ENCODE measurements at regions not wholly inside any gene's neighbourhood (a gene's known extent, or its start where the extent isn't known, plus 50 kb on each side); places are given as distances from the start of the nearest gene placed in this dataset.

- TF ChIP-seq, protein P1, sequence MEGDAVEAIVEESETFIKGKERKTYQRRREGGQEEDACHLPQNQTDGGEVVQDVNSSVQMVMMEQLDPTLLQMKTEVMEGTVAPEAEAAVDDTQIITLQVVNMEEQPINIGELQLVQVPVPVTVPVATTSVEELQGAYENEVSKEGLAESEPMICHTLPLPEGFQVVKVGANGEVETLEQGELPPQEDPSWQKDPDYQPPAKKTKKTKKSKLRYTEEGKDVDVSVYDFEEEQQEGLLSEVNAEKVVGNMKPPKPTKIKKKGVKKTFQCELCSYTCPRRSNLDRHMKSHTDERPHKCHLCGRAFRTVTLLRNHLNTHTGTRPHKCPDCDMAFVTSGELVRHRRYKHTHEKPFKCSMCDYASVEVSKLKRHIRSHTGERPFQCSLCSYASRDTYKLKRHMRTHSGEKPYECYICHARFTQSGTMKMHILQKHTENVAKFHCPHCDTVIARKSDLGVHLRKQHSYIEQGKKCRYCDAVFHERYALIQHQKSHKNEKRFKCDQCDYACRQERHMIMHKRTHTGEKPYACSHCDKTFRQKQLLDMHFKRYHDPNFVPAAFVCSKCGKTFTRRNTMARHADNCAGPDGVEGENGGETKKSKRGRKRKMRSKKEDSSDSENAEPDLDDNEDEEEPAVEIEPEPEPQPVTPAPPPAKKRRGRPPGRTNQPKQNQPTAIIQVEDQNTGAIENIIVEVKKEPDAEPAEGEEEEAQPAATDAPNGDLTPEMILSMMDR (IDR thresholded peaks at IDR 0.05; ENCODE audit: insufficient read depth in 1 of 2, low read depth in 1 of 2, low read length in 1 of 2, severe bottlenecking in 1 of 2, unreplicated experiment in 1 of 2): no peak
- H3K9me3 ChIP-seq: no peaks in the 10 kb centered on the region
- BruUV-seq (replicated peaks): no TSS peak
- H3K27me3 Mint-ChIP-seq (ENCODE audit: insufficient read depth, unreplicated experiment): no peaks in the 10 kb centered on the region
- no peak overlapping the region for H3K4me3 ChIP-seq (ENCODE audit: low read depth, low read length)
- no peaks in the 10 kb centered on the region for H3K27me3 ChIP-seq (replicated peaks; ENCODE audit: control insufficient read depth, insufficient read depth, low read length)
- POLR2A ChIA-PET: no interaction called here
- H3K36me3 Mint-ChIP-seq (ENCODE audit: insufficient read depth, unreplicated experiment): no peaks in the 10 kb centered on the region
- H3K36me3 ChIP-seq (ENCODE audit: control insufficient read depth, insufficient read depth, low read length): no peaks in the 10 kb centered on the region
- peaks cover 7% of the 10 kb centered on the region for H3K4me1 Mint-ChIP-seq (ENCODE audit: low read depth, unreplicated experiment)
- H3K27ac Mint-ChIP-seq (ENCODE audit: unreplicated experiment): no peak overlapping the region
- no peak overlapping the region for H3K4me3 Mint-ChIP-seq (ENCODE audit: unreplicated experiment)
- H3K9me3 Mint-ChIP-seq (ENCODE audit: unreplicated experiment): no peaks in the 10 kb centered on the region
- DNase-seq: peak in 1 of 2 experiments; percentile 42
- intact Hi-C loops (cut with micrococcal nuclease; ENCODE audit: unreplicated experiment): no loop called here
- peaks cover 8% of the 10 kb centered on the region for H3K4me1 ChIP-seq
- CTCF ChIA-PET: no interaction called here
Measured at GRCh38 chr6:106820412-106820852, 154.1 kb downstream of the CD24 start.

DNA sequence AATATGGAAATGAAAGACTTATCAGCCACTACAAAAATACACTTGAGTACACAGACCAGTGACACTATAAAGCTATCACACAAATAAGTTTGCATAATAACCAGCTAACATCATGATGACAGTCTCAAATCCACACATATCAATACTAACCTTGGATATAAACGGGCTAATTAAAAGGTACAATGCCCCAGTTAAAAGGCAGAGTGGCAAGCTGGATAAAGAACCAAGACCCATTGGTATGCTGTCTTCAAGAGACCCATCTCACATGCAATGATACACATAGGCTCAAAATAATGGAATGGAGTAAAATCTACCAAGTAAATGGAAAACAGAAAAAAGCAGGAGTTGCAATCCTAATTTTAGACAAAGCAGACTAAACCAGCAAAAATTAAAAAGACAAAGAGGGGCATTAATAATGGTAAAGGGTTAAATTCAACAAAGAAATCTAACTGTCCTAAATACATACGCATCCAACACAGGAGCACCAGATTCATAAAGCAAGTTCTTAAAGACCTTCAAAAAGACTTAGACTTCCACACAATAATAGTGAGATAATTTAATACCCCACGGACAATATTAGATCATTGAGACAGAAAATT is 163.3 kb downstream of the CD24 start:
- H3K4me3 Mint-ChIP-seq (ENCODE audit: unreplicated experiment): no peak overlapping the region
- Histone ChIP-seq H3K27me3 (replicated peaks; ENCODE audit: control insufficient read depth, insufficient read depth, low read length) (no peaks in the 10 kb centered on the region), H3K9me3 (peaks cover 29% of the 10 kb centered on the region), H3K4me3 (ENCODE audit: low read depth, low read length) (no peak overlapping the region), H3K36me3 (ENCODE audit: control insufficient read depth, insufficient read depth, low read length) (no peaks in the 10 kb centered on the region), H3K4me1 (no peaks in the 10 kb centered on the region)
- no peaks in the 10 kb centered on the region for H3K36me3 Mint-ChIP-seq (ENCODE audit: insufficient read depth, unreplicated experiment)
- intact Hi-C loops (cut with micrococcal nuclease; ENCODE audit: unreplicated experiment): no loop called here
- peaks cover 68% of the 10 kb centered on the region for H3K9me3 Mint-ChIP-seq (ENCODE audit: unreplicated experiment)
- ChIA-PET CTCF (no interaction called here), POLR2A (no interaction called here)
- no peak for DNase-seq
- H3K4me1 Mint-ChIP-seq (ENCODE audit: low read depth, unreplicated experiment): no peaks in the 10 kb centered on the region
- no TSS peak for BruUV-seq (replicated peaks)
- no peaks in the 10 kb centered on the region for H3K27me3 Mint-ChIP-seq (ENCODE audit: insufficient read depth, unreplicated experiment)
- TF ChIP-seq, protein P1 (IDR thresholded peaks at IDR 0.05; ENCODE audit: insufficient read depth in 1 of 2, low read depth in 1 of 2, low read length in 1 of 2, severe bottlenecking in 1 of 2, unreplicated experiment in 1 of 2): no peak
- no peak overlapping the region for H3K27ac Mint-ChIP-seq (ENCODE audit: unreplicated experiment)

- Mint-ChIP-seq H3K27me3 (ENCODE audit: insufficient read depth, unreplicated experiment) (no peaks in the 10 kb centered on the region), H3K4me1 (ENCODE audit: low read depth, unreplicated experiment) (no peaks in the 10 kb centered on the region), H3K9me3 (ENCODE audit: unreplicated experiment) (peaks cover 59% of the 10 kb centered on the region), H3K4me3 (ENCODE audit: unreplicated experiment) (no peak overlapping the region), H3K27ac (ENCODE audit: unreplicated experiment) (no peak overlapping the region), H3K36me3 (ENCODE audit: insufficient read depth, unreplicated experiment) (no peaks in the 10 kb centered on the region)
- Histone ChIP-seq H3K4me3 (ENCODE audit: low read depth, low read length) (no peak overlapping the region), H3K4me1 (0 out of 2 replicates have a peak, but pooled peaks cover 6% of the 10 kb centered on the region), H3K36me3 (ENCODE audit: control insufficient read depth, insufficient read depth, low read length) (no peaks in the 10 kb centered on the region), H3K9me3 (peaks cover 32% of the 10 kb centered on the region), H3K27me3 (replicated peaks; ENCODE audit: control insufficient read depth, insufficient read depth, low read length) (no peaks in the 10 kb centered on the region)
- TF ChIP-seq, protein P1 (IDR thresholded peaks at IDR 0.05; ENCODE audit: insufficient read depth in 1 of 2, low read depth in 1 of 2, low read length in 1 of 2, severe bottlenecking in 1 of 2, unreplicated experiment in 1 of 2): no peak
- BruUV-seq (replicated peaks): no TSS peak
- no peak for DNase-seq
- intact Hi-C loops (cut with micrococcal nuclease; ENCODE audit: unreplicated experiment): no loop called here
- POLR2A ChIA-PET: no interaction called here
- CTCF ChIA-PET: no interaction called here
Measured at GRCh38 chr6:106808758-106809157, 165.8 kb downstream of the CD24 start.

Measured in Caco-2 (cell line).